PC-3 (cell line): ENCODE measurements at regions not wholly inside any gene's neighbourhood (a gene's known extent, or its start where the extent isn't known, plus 50 kb on each side); places are given as distances from the start of the nearest gene placed in this dataset.
"Not testable (repeated sequence)": the region's sequence is repeated elsewhere in the genome, so short reads cannot be mapped to it uniquely, and the experiment has no call there.

ENCODE experiments used
- ATAC-seq: fragments of 200-7000 bp; cut with Tn5 transposase; 2 replicates; pipeline ENCODE4 v1.9.1; 2020; ENCODE audit warnings: mild to moderate bottlenecking, moderate library complexity
- BruUV-seq: library from RNA; stranded (reverse); fragments of 400-500 nt; replicated peaks from 2 replicates; lab custom pipeline; 2021; lab: Mats Ljungman, UMichigan
- CTCF ChIA-PET: fragments of 300-600 bp; sonication (Branson Sonifier 250); formaldehyde crosslinking; loops from one replicate; lab custom pipeline; 2022; ENCODE audit warnings: antibody characterized with exemption; lab: Charles Lee
- POLR2A ChIA-PET: fragments of 300-600 bp; sonication (Branson Sonifier 250); formaldehyde crosslinking; loops from one replicate; lab custom pipeline; 2022; ENCODE audit warnings: antibody characterized with exemption; ENCODE audit not compliant: unreplicated experiment; lab: Charles Lee
- DNase-seq: peaks from one replicate; pipeline ENCODE4 v3.0.0-alpha.2; 2015
- H2AFZ ChIP-seq: fragments of 300-600 bp; sonication (generic); 2 replicates; pipeline ENCODE4 v1.6.0; 2016; ENCODE audit warnings: antibody characterized with exemption, low read length
- H3F3A ChIP-seq: fragments of 300-600 bp; sonication (generic); one replicate; pipeline ENCODE4 v1.6.0; 2017; ENCODE audit warnings: antibody characterized with exemption, low read length, control low read depth, mild to moderate bottlenecking; ENCODE audit not compliant: unreplicated experiment
- H3K27ac ChIP-seq: fragments of 300-600 bp; sonication (generic); 2 replicates; pipeline ENCODE4 v1.5.1; 2016; ENCODE audit warnings: mild to moderate bottlenecking, low read length
- H3K27me3 ChIP-seq: fragments of 300-600 bp; sonication (generic); 2 replicates; pipeline ENCODE4 v1.6.1; 2016; ENCODE audit warnings: low read length, mixed read lengths
- H3K36me3 ChIP-seq: fragments of 300-600 bp; sonication (generic); 2 replicates; pipeline ENCODE4 v1.6.1; 2016; ENCODE audit warnings: low read depth, mixed run types, low read length, mixed read lengths
- H3K4me1 ChIP-seq: fragments of 300-600 bp; sonication (generic); 2 replicates; pipeline ENCODE4 v1.5.1; 2016; ENCODE audit warnings: low read length; ENCODE audit not compliant: insufficient read depth
- H3K4me2 ChIP-seq: fragments of 300-600 bp; sonication (generic); 2 replicates; pipeline ENCODE4 v1.6.0; 2016; ENCODE audit warnings: low read length
- H3K4me3 ChIP-seq: fragments of 300-600 bp; sonication (generic); 2 replicates; pipeline ENCODE4 v1.5.1; 2016; ENCODE audit warnings: mild to moderate bottlenecking, low read length, mixed read lengths
- H3K79me2 ChIP-seq: fragments of 300-600 bp; sonication (generic); 2 replicates; pipeline ENCODE4 v1.6.1; 2017; ENCODE audit warnings: low read length, mixed read lengths
- H3K9ac ChIP-seq: fragments of 300-600 bp; sonication (generic); 2 replicates; pipeline ENCODE4 v1.6.0; 2016; ENCODE audit warnings: mild to moderate bottlenecking, low read length
- H3K9me2 ChIP-seq: fragments of 300-600 bp; sonication (generic); replicated peaks from 2 replicates; pipeline ENCODE4 v1.6.1; 2016; ENCODE audit warnings: mixed run types, low read length, mixed read lengths
- H3K9me3 ChIP-seq: fragments of 300-600 bp; sonication (generic); 2 replicates; pipeline ENCODE4 v1.6.1; 2016; ENCODE audit warnings: low read length, mixed read lengths
- H4K20me1 ChIP-seq: fragments of 300-600 bp; sonication (generic); 2 replicates; pipeline ENCODE4 v1.6.1; 2016; ENCODE audit warnings: low read length, mixed read lengths
- CTCF ChIP-seq: fragments of 300-600 bp; sonication (generic); conservative IDR thresholded peaks from 2 replicates; pipeline ENCODE4 v1.5.1; 2017; ENCODE audit warnings: antibody characterized with exemption, low read depth, mild to moderate bottlenecking, low read length
- EZH2 ChIP-seq: fragments of 300-600 bp; sonication (generic); IDR thresholded peaks from one replicate; pipeline ENCODE4 v1.6.1; 2017; ENCODE audit warnings: antibody characterized with exemption, mild to moderate bottlenecking, low read length; ENCODE audit not compliant: unreplicated experiment
- EZH2phosphoT487 ChIP-seq: fragments of 300-600 bp; sonication (generic); IDR thresholded peaks from 2 replicates; pipeline ENCODE4 v1.6.1; 2018; ENCODE audit warnings: mild to moderate bottlenecking, antibody characterized with exemption, low read length, borderline replicate concordance
- intact Hi-C: fragments of 100-400 bp; cut with micrococcal nuclease; formaldehyde crosslinking; loops from 2 replicates; pipeline ENCODE4 v1.9.0; 2023

GRCh38 chr15:96869122-96869521, 538.6 kb downstream of the NR2F2 start:
- no TSS peak for BruUV-seq
- H3K27me3 ChIP-seq, result peaks cover 40% of the 10 kb centered on the region
- no peaks in the 10 kb centered on the region for H3K4me1 ChIP-seq
- no peak overlapping the region for H3K27ac ChIP-seq
- H3K4me2 ChIP-seq, result no peak overlapping the region
- H3K9me3 ChIP-seq, result no peaks in the 10 kb centered on the region
- no peaks in the 10 kb centered on the region for H4K20me1 ChIP-seq
- H3K4me3 ChIP-seq, result no peak overlapping the region
- DNase-seq, result no peak
- H3K79me2 ChIP-seq, result no peaks in the 10 kb centered on the region
- CTCF ChIA-PET, result no interaction called here
- H3K9me2 ChIP-seq, result no peaks in the 10 kb centered on the region
- intact Hi-C loops, result no loop called here
- H2AFZ ChIP-seq, result no peak overlapping the region
- no peaks in the 10 kb centered on the region for H3F3A ChIP-seq
- ATAC-seq, result no peak
- H3K9ac ChIP-seq, result no peak overlapping the region
- TF ChIP-seq EZH2 (no peak), CTCF (no peak), EZH2phosphoT487 (no peak)
- POLR2A ChIA-PET, result no interaction called here
- H3K36me3 ChIP-seq, result no peaks in the 10 kb centered on the region

GRCh38 chr15:96869790-96870189, 539.3 kb downstream of the NR2F2 start:
- Histone ChIP-seq H2AFZ (no peak overlapping the region), H3K79me2 (no peaks in the 10 kb centered on the region), H3K9me3 (no peaks in the 10 kb centered on the region), H4K20me1 (no peaks in the 10 kb centered on the region), H3K4me3 (no peak overlapping the region), H3K4me1 (no peaks in the 10 kb centered on the region), H3F3A (no peaks in the 10 kb centered on the region), H3K27ac (no peak overlapping the region), H3K27me3 (peaks cover 34% of the 10 kb centered on the region), H3K9ac (no peak overlapping the region), H3K4me2 (no peak overlapping the region), H3K36me3 (no peaks in the 10 kb centered on the region), H3K9me2 (no peaks in the 10 kb centered on the region)
- intact Hi-C loops, result no loop called here
- TF ChIP-seq EZH2phosphoT487 (no peak), EZH2 (no peak), CTCF (no peak)
- ChIA-PET CTCF (no interaction called here), POLR2A (no interaction called here)
- DNase-seq, result no peak
- BruUV-seq, result no TSS peak
- no peak for ATAC-seq

- Histone ChIP-seq H3K4me2 (no peak overlapping the region), H3K27me3 (peaks cover 29% of the 10 kb centered on the region), H3K9me2 (no peaks in the 10 kb centered on the region), H3K4me3 (no peak overlapping the region), H3K9ac (no peak overlapping the region), H3K4me1 (no peaks in the 10 kb centered on the region), H3K36me3 (no peaks in the 10 kb centered on the region), H3K27ac (no peak overlapping the region), H4K20me1 (no peaks in the 10 kb centered on the region), H3K79me2 (no peaks in the 10 kb centered on the region), H2AFZ (no peak overlapping the region), H3K9me3 (no peaks in the 10 kb centered on the region), H3F3A (no peaks in the 10 kb centered on the region)
- intact Hi-C loops, result no loop called here
- TF ChIP-seq EZH2 (no peak), EZH2phosphoT487 (no peak), CTCF (no peak)
- BruUV-seq, result no TSS peak
- ATAC-seq (no peak), DNase-seq (no peak)
- POLR2A ChIA-PET, result no interaction called here
- CTCF ChIA-PET, result no interaction called here
Observed at GRCh38 chr15:96870580-96870979, 540.1 kb downstream of the NR2F2 start.

- H3K36me3 ChIP-seq, POLR2A ChIA-PET, BruUV-seq, H3K9me3 ChIP-seq, CTCF ChIA-PET, H3K27ac ChIP-seq, H3K4me2 ChIP-seq, intact Hi-C loops, H3K9ac ChIP-seq, H3K79me2 ChIP-seq, H2AFZ ChIP-seq, H3F3A ChIP-seq, DNase-seq, H3K9me2 ChIP-seq, H4K20me1 ChIP-seq, ATAC-seq, H3K4me3 ChIP-seq, H3K4me1 ChIP-seq: not testable (repeated sequence)
- peaks cover 15% of the 10 kb centered on the region; the same call in 1 of the 2 replicates for H3K27me3 ChIP-seq
Observed at GRCh38 chr15:96877442-96877841, 546.9 kb downstream of the NR2F2 start.
